ENCODE measurements at regions not wholly inside any gene's neighbourhood (a gene's known extent, or its start where the extent isn't known, plus 50 kb on each side); places are given as distances from the start of the nearest gene placed in this dataset.
"Not testable (repeated sequence)": the region's sequence is repeated elsewhere in the genome, so short reads cannot be mapped to it uniquely, and the experiment has no call there.

GRCh38 chr15:62413153-62413552, 248.1 kb upstream of the C2CD4B start:
- Histone ChIP-seq H3K9me3 (ENCODE audit: low read depth, low read length) (no peaks in the 10 kb centered on the region), H3K27me3 (ENCODE audit: insufficient read depth, low read length) (no peaks in the 10 kb centered on the region), H3K4me1 (ENCODE audit: insufficient read depth, low read length) (no peaks in the 10 kb centered on the region), H3K4me3 (ENCODE audit: low read length) (no peak overlapping the region)

- no peaks in the 10 kb centered on the region for H3K4me1 ChIP-seq (ENCODE audit: insufficient read depth, low read length)
- H3K27me3 ChIP-seq (ENCODE audit: insufficient read depth, low read length): no peaks in the 10 kb centered on the region
- no peak overlapping the region for H3K4me3 ChIP-seq (ENCODE audit: low read length)
- no peaks in the 10 kb centered on the region for H3K9me3 ChIP-seq (ENCODE audit: low read depth, low read length)
Measured at GRCh38 chr15:62413786-62414185, 248.7 kb upstream of the C2CD4B start.

DNA sequence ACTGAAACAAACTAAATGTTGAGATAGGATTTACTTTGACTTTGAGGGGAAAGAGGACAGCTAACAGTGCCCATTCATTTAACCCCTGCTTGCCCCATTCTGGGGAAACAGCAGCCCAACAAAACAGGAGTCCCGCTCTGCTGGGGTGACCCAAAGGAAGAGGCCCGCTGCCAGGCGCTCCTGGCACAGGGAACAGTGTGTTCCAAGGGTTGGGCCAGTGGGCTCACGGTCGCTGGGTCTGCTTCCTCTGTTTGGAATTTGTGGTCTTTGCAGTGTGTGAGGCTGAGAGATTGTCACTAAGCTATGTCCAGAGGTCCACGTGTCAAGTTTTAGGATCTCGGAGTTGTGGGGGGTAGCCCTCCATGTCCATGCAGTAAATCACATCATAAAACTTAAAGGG, 250.4 kb upstream of the C2CD4B start:
- Histone ChIP-seq H3K9me3 (ENCODE audit: low read depth, low read length) (no peaks in the 10 kb centered on the region), H3K4me3 (ENCODE audit: low read length) (no peak overlapping the region), H3K27me3 (ENCODE audit: insufficient read depth, low read length) (no peaks in the 10 kb centered on the region), H3K4me1 (ENCODE audit: insufficient read depth, low read length) (no peaks in the 10 kb centered on the region)

- Histone ChIP-seq H3K4me3 (ENCODE audit: low read length) (no peak overlapping the region), H3K9me3 (ENCODE audit: low read depth, low read length) (no peaks in the 10 kb centered on the region), H3K4me1 (ENCODE audit: insufficient read depth, low read length) (no peaks in the 10 kb centered on the region), H3K27me3 (ENCODE audit: insufficient read depth, low read length) (no peaks in the 10 kb centered on the region)
Measured at GRCh38 chr15:62416526-62416925, 251.4 kb upstream of the C2CD4B start.

- Histone ChIP-seq H3K4me3 (ENCODE audit: low read length) (no peak overlapping the region), H3K4me1 (ENCODE audit: insufficient read depth, low read length) (no peaks in the 10 kb centered on the region), H3K27me3 (ENCODE audit: insufficient read depth, low read length) (no peaks in the 10 kb centered on the region), H3K9me3 (ENCODE audit: low read depth, low read length) (no peaks in the 10 kb centered on the region)
Measured at GRCh38 chr15:62417439-62417838, 252.4 kb upstream of the C2CD4B start.

GRCh38 chr15:62418496-62418895, 253.4 kb upstream of the C2CD4B start:
- not testable (repeated sequence) for H3K27me3 ChIP-seq (ENCODE audit: insufficient read depth, low read length); H3K4me3 ChIP-seq (ENCODE audit: low read length); H3K9me3 ChIP-seq (ENCODE audit: low read depth, low read length); H3K4me1 ChIP-seq (ENCODE audit: insufficient read depth, low read length)

GRCh38 chr15:62419192-62419591, 254.1 kb upstream of the C2CD4B start:
- no peaks in the 10 kb centered on the region for H3K27me3 ChIP-seq (ENCODE audit: insufficient read depth, low read length)

DNA sequence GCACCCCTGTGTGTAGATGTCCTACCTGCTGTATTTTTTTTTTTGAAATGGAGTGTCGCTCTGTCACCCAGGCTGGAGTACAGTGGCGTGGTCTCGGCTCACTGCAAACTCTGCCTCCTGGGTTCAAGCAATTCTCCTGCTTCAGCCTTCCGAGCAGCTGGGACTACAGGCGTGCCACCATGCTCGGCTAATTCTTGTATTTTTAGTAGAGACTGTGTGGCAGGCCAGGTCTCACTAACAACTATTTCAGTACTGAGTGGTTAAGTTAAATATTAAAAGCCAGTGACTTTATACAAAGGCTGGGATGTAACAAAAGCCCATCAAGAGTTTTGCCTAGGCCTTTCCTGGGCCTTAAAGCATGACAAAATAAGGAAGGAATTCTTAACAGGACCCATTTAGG, 255.3 kb upstream of the C2CD4B start:
- not testable (repeated sequence) for H3K4me3 ChIP-seq (ENCODE audit: low read length); H3K4me1 ChIP-seq (ENCODE audit: insufficient read depth, low read length); H3K27me3 ChIP-seq (ENCODE audit: insufficient read depth, low read length); H3K9me3 ChIP-seq (ENCODE audit: low read depth, low read length)

More at GRCh38 chr15:62419192-62419591, 254.1 kb upstream of the C2CD4B start:
- Histone ChIP-seq H3K4me3 (ENCODE audit: low read length) (no peak overlapping the region), H3K9me3 (ENCODE audit: low read depth, low read length) (no peaks in the 10 kb centered on the region), H3K4me1 (ENCODE audit: insufficient read depth, low read length) (no peaks in the 10 kb centered on the region)

DNA sequence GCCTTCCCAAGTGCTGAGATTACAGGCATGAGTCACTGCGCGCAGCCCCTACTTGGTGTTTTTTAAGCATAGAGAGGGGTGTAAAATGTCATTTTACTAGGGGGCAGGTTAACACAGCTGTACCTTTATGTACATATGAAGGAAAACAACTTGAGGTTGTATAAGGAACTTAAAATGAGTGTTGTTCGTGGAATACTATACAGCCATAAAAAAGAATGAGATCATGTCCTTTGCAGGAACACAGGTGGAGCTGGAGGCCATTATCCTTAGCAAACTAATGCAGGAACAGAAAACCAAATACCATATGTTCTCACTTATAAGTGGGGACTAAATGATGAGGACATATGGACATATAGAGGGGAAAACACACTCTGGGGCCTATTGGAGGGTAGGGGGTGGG, 256.2 kb upstream of the C2CD4B start:
- H3K4me3 ChIP-seq (ENCODE audit: low read length): no peak overlapping the region
- no peaks in the 10 kb centered on the region for H3K4me1 ChIP-seq (ENCODE audit: insufficient read depth, low read length)
- H3K9me3 ChIP-seq (ENCODE audit: low read depth, low read length): no peaks in the 10 kb centered on the region
- H3K27me3 ChIP-seq (ENCODE audit: insufficient read depth, low read length): no peaks in the 10 kb centered on the region

DNA sequence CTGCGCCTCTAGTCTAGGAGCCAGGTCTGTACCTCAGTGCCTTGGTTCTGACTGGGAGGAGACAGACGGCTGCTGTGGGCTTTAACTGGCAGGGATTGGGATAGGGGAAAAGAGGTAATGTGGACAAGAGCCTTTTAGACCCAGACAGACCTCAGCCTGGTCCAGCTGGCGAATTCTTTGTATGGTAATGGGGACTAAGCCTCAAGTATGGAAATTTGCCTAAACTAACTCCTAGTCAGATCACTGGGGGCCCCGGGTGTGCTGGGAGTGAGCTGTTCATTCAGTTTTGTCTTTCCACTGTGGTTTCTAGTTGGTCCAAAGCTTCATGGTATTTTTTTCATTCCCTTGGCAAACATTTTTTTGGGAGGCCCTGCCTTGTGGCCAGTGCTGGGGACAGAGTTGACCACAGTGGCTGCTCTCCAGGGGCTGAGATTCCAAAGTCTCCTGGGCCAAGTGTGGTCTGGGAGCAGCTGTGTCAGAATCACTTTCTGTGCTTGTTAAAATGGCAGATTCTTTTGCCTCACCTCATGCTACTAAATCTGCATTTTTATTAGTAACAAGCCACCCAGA, 261.4 kb upstream of the C2CD4B start:
- no peaks in the 10 kb centered on the region for H3K27me3 ChIP-seq (ENCODE audit: insufficient read depth, low read length)
- no peaks in the 10 kb centered on the region for H3K9me3 ChIP-seq (ENCODE audit: low read depth, low read length)
- H3K4me3 ChIP-seq (ENCODE audit: low read length): no peak overlapping the region
- no peaks in the 10 kb centered on the region for H3K4me1 ChIP-seq (ENCODE audit: insufficient read depth, low read length)

DNA sequence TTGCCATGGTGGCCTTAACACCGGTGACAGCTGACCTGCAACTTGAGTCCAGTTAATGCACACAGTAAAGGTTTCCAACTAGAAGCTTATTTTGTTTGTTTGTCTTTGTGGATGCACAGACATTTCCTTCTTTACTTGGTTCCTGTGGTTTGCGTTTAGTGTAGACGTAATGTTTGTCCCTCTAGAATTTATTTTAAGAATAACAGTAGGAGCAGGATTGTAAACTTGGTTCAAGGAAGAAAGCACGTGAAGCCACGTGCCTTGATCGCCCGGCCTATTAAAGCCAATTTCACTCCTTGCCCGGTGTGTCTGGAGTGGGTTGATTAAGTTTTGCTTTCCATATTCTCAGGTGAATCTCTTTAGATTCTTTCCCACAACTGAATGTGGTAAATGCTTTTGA, 263.2 kb upstream of the C2CD4B start:
- H3K27me3 ChIP-seq (ENCODE audit: insufficient read depth, low read length): no peaks in the 10 kb centered on the region
- H3K4me1 ChIP-seq (ENCODE audit: insufficient read depth, low read length): no peaks in the 10 kb centered on the region
- H3K9me3 ChIP-seq (ENCODE audit: low read depth, low read length): no peaks in the 10 kb centered on the region
- no peak overlapping the region for H3K4me3 ChIP-seq (ENCODE audit: low read length)

DNA sequence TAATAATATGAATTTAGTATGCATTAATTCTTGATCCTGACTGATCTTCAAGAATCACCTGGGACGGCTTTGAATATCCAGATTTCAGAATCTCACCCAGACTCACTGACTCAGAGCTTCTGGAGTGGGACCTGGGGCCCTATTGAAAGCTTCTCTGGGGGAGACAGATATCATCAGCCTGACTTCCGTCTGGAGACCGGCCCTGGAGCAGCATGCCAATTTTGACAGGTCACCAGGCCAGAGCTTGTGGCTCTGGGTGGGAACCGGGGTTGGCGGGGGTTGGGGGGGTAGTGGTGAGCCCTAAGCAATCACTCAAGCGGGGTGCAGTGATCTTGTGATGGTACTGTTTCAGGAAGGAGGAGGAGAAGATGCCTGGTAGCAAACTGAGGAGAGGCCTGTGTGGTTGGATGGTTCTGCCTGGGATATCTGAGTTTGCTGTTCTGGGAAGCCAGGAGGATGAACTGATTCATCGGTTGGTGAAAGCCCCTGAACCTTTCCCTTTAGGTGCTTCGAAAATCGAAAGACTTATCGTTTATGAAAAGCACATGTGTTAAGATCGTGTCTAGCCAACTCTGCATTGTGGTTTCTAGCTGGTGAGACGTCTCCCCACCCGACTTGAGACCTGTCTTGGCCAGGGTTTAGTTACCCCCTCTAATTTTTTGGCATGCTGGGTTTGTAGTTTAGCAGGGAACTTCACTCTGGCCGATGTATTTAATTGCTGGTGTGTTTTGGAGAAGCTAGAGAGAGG, 263.9 kb upstream of the C2CD4B start:
- Histone ChIP-seq H3K9me3 (ENCODE audit: low read depth, low read length) (no peaks in the 10 kb centered on the region), H3K4me1 (ENCODE audit: insufficient read depth, low read length) (no peaks in the 10 kb centered on the region), H3K4me3 (ENCODE audit: low read length) (no peak overlapping the region), H3K27me3 (ENCODE audit: insufficient read depth, low read length) (no peaks in the 10 kb centered on the region)

- Histone ChIP-seq H3K9me3 (ENCODE audit: low read depth, low read length) (no peaks in the 10 kb centered on the region), H3K4me3 (ENCODE audit: low read length) (no peak overlapping the region), H3K4me1 (ENCODE audit: insufficient read depth, low read length) (no peaks in the 10 kb centered on the region), H3K27me3 (ENCODE audit: insufficient read depth, low read length) (no peaks in the 10 kb centered on the region)
Measured at GRCh38 chr15:62430056-62430455, 265.0 kb upstream of the C2CD4B start.

DNA sequence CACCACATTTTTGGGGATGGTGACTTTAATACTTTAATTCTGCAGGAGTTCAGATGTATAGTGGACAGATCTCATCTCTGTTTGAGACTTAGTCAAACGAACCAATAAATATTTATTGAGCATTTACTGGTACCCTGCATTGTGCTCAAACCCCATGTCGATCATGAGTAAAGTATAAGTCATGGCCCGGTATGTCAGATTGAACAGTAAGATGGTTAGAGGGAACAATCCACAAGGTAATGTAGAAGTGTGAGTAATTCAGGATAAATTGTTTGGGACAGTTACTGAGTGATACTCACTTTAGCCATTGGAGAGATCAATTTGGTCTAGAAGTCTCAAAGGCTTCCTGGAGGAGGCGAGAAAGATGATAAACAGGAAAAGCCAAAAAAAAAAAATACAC, 265.5 kb upstream of the C2CD4B start:
- no peak overlapping the region for H3K4me3 ChIP-seq (ENCODE audit: low read length)
- no peaks in the 10 kb centered on the region for H3K4me1 ChIP-seq (ENCODE audit: insufficient read depth, low read length)
- no peaks in the 10 kb centered on the region for H3K27me3 ChIP-seq (ENCODE audit: insufficient read depth, low read length)
- H3K9me3 ChIP-seq (ENCODE audit: low read depth, low read length): no peaks in the 10 kb centered on the region

DNA sequence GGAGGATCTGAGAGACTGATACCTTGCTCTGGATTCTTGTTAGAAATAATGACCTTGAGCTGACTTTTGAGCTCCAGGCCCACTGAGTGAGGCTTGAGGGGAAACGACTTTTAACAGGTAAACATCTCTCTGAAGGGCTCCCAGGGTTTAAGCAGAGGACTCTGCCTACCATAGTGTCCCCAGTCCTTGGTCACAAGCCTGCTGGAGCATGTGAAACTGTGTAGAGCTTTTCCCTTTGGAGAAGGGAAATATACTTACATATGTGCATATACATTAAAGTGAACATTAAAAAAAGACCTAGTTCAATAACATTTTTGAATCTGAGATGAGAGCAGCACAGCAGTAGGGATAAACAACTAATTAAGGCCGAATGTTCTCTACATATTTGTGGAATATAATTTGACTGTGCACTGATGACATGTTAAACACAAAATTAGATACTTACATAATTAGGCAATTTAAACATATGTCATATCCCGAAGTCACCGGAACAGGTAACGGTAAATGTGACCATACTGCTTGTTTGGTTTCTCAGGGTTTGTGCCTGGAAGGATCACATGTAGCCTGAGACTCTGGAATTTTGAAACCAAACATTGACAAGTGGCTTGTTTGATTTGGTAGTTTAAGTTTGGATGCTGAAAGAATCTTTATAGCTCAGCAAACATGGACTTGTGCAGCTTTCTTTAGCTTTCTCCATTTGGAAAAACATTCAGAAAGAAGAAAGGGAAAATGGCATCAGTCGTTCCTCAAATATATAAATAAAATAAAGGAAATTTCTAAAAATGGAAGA, 266.1 kb upstream of the C2CD4B start:
- Histone ChIP-seq H3K4me1 (ENCODE audit: insufficient read depth, low read length) (no peaks in the 10 kb centered on the region), H3K9me3 (ENCODE audit: low read depth, low read length) (no peaks in the 10 kb centered on the region), H3K27me3 (ENCODE audit: insufficient read depth, low read length) (no peaks in the 10 kb centered on the region), H3K4me3 (ENCODE audit: low read length) (no peak overlapping the region)

All from mononuclear cell (primary cell).